Osteocyte (in vitro differentiated cells): ENCODE measurements at regions not wholly inside any gene's neighbourhood (a gene's known extent, or its start where the extent isn't known, plus 50 kb on each side); places are given as distances from the start of the nearest gene placed in this dataset.

Experiments
- DNase-seq: peaks from one replicate; pipeline ENCODE4 v3.0.0; 2021; ENCODE audit warnings: mixed read lengths; ENCODE audit not compliant: unreplicated experiment; ENCODE audit errors: extremely low spot score
- H3K27ac Mint-ChIP-seq: one replicate; pipeline ENCODE4 v1.8.0; 2021; ENCODE audit warnings: mild to moderate bottlenecking, mixed read lengths; ENCODE audit not compliant: unreplicated experiment
- H3K27me3 Mint-ChIP-seq: one replicate; pipeline ENCODE4 v1.8.0; 2021; ENCODE audit warnings: mixed read lengths; ENCODE audit not compliant: unreplicated experiment
- H3K36me3 Mint-ChIP-seq: one replicate; pipeline ENCODE4 v1.8.0; 2021; ENCODE audit warnings: mixed read lengths; ENCODE audit not compliant: unreplicated experiment
- H3K4me1 Mint-ChIP-seq: one replicate; pipeline ENCODE4 v1.8.0; 2021; ENCODE audit warnings: mixed read lengths; ENCODE audit not compliant: unreplicated experiment
- H3K4me3 Mint-ChIP-seq: one replicate; pipeline ENCODE4 v1.8.0; 2021; ENCODE audit warnings: mild to moderate bottlenecking, moderate library complexity, mixed read lengths; ENCODE audit not compliant: unreplicated experiment
- H3K9me3 Mint-ChIP-seq: one replicate; pipeline ENCODE4 v1.8.0; 2021; ENCODE audit warnings: mixed read lengths; ENCODE audit not compliant: unreplicated experiment
- CTCF ChIP-seq: fragments of 200-600 bp; sonication (generic); IDR thresholded peaks from 2 replicates; pipeline ENCODE4 v1.5.0; 2021; ENCODE audit warnings: antibody characterized with exemption, mild to moderate bottlenecking, moderate library complexity

- TF ChIP-seq CTCF, result no peak
- no peak overlapping the region for H3K27ac Mint-ChIP-seq
- DNase-seq, result no peak
- no peaks in the 10 kb centered on the region for H3K36me3 Mint-ChIP-seq
- H3K4me3 Mint-ChIP-seq, result no peak overlapping the region
- no peaks in the 10 kb centered on the region for H3K4me1 Mint-ChIP-seq
- no peaks in the 10 kb centered on the region for H3K9me3 Mint-ChIP-seq
- H3K27me3 Mint-ChIP-seq, result no peaks in the 10 kb centered on the region
Observed at GRCh38 chr17:34832376-34832775, 128.9 kb downstream of the CCT6B start.

GRCh38 chr17:34827008-34827407 is 134.3 kb downstream of the CCT6B start:
- Mint-ChIP-seq H3K36me3 (no peaks in the 10 kb centered on the region), H3K27me3 (no peaks in the 10 kb centered on the region), H3K9me3 (no peaks in the 10 kb centered on the region), H3K4me1 (no peaks in the 10 kb centered on the region), H3K4me3 (no peak overlapping the region), H3K27ac (no peak overlapping the region)
- TF ChIP-seq CTCF, result no peak
- no peak for DNase-seq

- Mint-ChIP-seq H3K27ac (no peak overlapping the region), H3K27me3 (no peaks in the 10 kb centered on the region), H3K4me1 (no peaks in the 10 kb centered on the region), H3K9me3 (no peaks in the 10 kb centered on the region), H3K36me3 (no peaks in the 10 kb centered on the region), H3K4me3 (no peak overlapping the region)
- no peak for TF ChIP-seq CTCF
- DNase-seq, result no peak
Observed at GRCh38 chr17:34826332-34826731, 134.9 kb downstream of the CCT6B start.

- Mint-ChIP-seq H3K4me3 (no peak overlapping the region), H3K27me3 (no peaks in the 10 kb centered on the region), H3K36me3 (no peaks in the 10 kb centered on the region), H3K9me3 (no peaks in the 10 kb centered on the region), H3K4me1 (no peaks in the 10 kb centered on the region), H3K27ac (no peak overlapping the region)
- TF ChIP-seq CTCF, result no peak
- DNase-seq, result no peak
Observed at GRCh38 chr17:34825884-34826283, 135.4 kb downstream of the CCT6B start.

GRCh38 chr17:34825102-34825501 is 136.2 kb downstream of the CCT6B start:
- Mint-ChIP-seq H3K36me3 (no peaks in the 10 kb centered on the region), H3K4me1 (no peaks in the 10 kb centered on the region), H3K9me3 (no peaks in the 10 kb centered on the region), H3K27me3 (no peaks in the 10 kb centered on the region), H3K4me3 (no peak overlapping the region), H3K27ac (no peak overlapping the region)
- DNase-seq, result no peak
- no peak for TF ChIP-seq CTCF
